CD14-positive monocyte (primary cell): ENCODE measurements at regions not wholly inside any gene's neighbourhood (a gene's known extent, or its start where the extent isn't known, plus 50 kb on each side); places are given as distances from the start of the nearest gene placed in this dataset.

ENCODE experiments used
- DNase-seq, 3 donors: peaks; one replicate each; pipeline ENCODE4 v3.0.0-alpha.2; 2011 to 2022
- H2AFZ ChIP-seq: 2 replicates; pipeline ENCODE4 v1.6.0; 2012; ENCODE audit warnings: mild to moderate bottlenecking, low read depth, low read length, inconsistent platforms; ENCODE audit not compliant: insufficient read depth, poor library complexity, severe bottlenecking
- H3K27ac ChIP-seq, 2 donors: 1 replicate in 1 of 2; 2 replicates in 1 of 2; pipeline ENCODE4 v1.5.1; 2012 to 2013; ENCODE audit warnings: low read length in 2 of 2, control low read depth in 1 of 2, inconsistent platforms in 1 of 2, low read depth in 1 of 2, mild to moderate bottlenecking in 1 of 2
- H3K27me3 ChIP-seq, 2 donors: one replicate each; pipeline versions ENCODE4 v1.6.0 to v1.6.1; 2011 to 2013; ENCODE audit warnings: low read length in 2 of 2; ENCODE audit not compliant: control insufficient read depth in 2 of 2, insufficient read depth in 2 of 2
- H3K36me3 ChIP-seq, 2 donors: replicated peaks in 1 of 2; 1 replicate in 1 of 2; 2 replicates in 1 of 2; pipeline versions ENCODE4 v1.5.1 to v1.6.1; 2012 to 2013; ENCODE audit warnings: low read length in 2 of 2, control low read depth in 1 of 2, inconsistent platforms in 1 of 2, mild to moderate bottlenecking in 1 of 2; ENCODE audit not compliant: insufficient read depth in 2 of 2, control insufficient read depth in 1 of 2
- H3K4me1 ChIP-seq, 2 donors: 1 replicate in 1 of 2; 2 replicates in 1 of 2; pipeline versions ENCODE4 v1.5.1 to v1.6.1; 2012 to 2013; ENCODE audit warnings: low read length in 2 of 2, control low read depth in 1 of 2, inconsistent platforms in 1 of 2, mild to moderate bottlenecking in 1 of 2, moderate library complexity in 1 of 2; ENCODE audit not compliant: insufficient read depth in 2 of 2, control insufficient read depth in 1 of 2
- H3K4me2 ChIP-seq: replicated peaks from 2 replicates; pipeline ENCODE3; 2012; ENCODE audit warnings: low read length, moderate library complexity, mild to moderate bottlenecking; ENCODE audit not compliant: poor library complexity, severe bottlenecking; ENCODE audit errors: extremely low read depth
- H3K4me3 ChIP-seq, 3 experiments: fragments of 200-600 bp in 1 of 3; sonication (generic) in 1 of 3; replicated peaks in 1 of 3; 1 replicate in 2 of 3; 2 replicates in 1 of 3; pipeline ENCODE4 v1.5.1; 2011 to 2013; ENCODE audit warnings: low read length in 3 of 3, mild to moderate bottlenecking in 3 of 3, control low read depth in 2 of 3, low read depth in 2 of 3, inconsistent platforms in 1 of 3, moderate library complexity in 1 of 3
- H3K79me2 ChIP-seq: 2 replicates; pipeline ENCODE4 v1.6.0; 2012; ENCODE audit warnings: mild to moderate bottlenecking, control low read depth, inconsistent platforms, low read length, moderate library complexity; ENCODE audit not compliant: insufficient read depth
- H3K9ac ChIP-seq: 2 replicates; pipeline ENCODE4 v1.6.0; 2017; ENCODE audit warnings: low read length, mild to moderate bottlenecking; ENCODE audit not compliant: insufficient read depth, poor library complexity, severe bottlenecking
- H3K9me3 ChIP-seq, 2 donors: replicated peaks in 1 of 2; 1 replicate in 1 of 2; 2 replicates in 1 of 2; pipeline versions ENCODE4 v1.5.1 to v1.6.1; 2012 to 2013; ENCODE audit warnings: low read length in 2 of 2, control low read depth in 1 of 2; ENCODE audit not compliant: control insufficient read depth in 1 of 2, insufficient read depth in 1 of 2
- H4K20me1 ChIP-seq: 2 replicates; pipeline ENCODE4 v1.6.0; 2012; ENCODE audit warnings: mild to moderate bottlenecking, low read length, control low read depth, moderate library complexity; ENCODE audit not compliant: insufficient read depth
- H3K27ac Mint-ChIP-seq, 7 donors: one replicate each; pipeline ENCODE4 v1.8.0; 2020; ENCODE audit warnings: mild to moderate bottlenecking in 7 of 7, mixed read lengths in 7 of 7, moderate library complexity in 6 of 7, inconsistent platforms in 2 of 7
- H3K27me3 Mint-ChIP-seq, 3 donors: one replicate each; pipeline ENCODE4 v1.8.0; 2021 to 2022; ENCODE audit warnings: low read depth in 3 of 3, mild to moderate bottlenecking in 3 of 3, mixed read lengths in 3 of 3, moderate library complexity in 3 of 3, inconsistent platforms in 1 of 3
- H3K36me3 Mint-ChIP-seq, 2 donors: one replicate each; pipeline ENCODE4 v1.8.0; 2020; ENCODE audit warnings: mixed read lengths in 2 of 2, inconsistent platforms in 1 of 2, mild to moderate bottlenecking in 1 of 2
- H3K4me1 Mint-ChIP-seq: one replicate; pipeline ENCODE4 v1.8.0; 2020; ENCODE audit warnings: mild to moderate bottlenecking, mixed read lengths
- H3K4me3 Mint-ChIP-seq, 2 donors: one replicate each; pipeline ENCODE4 v1.8.0; 2020; ENCODE audit warnings: mild to moderate bottlenecking in 2 of 2, mixed read lengths in 2 of 2, moderate library complexity in 1 of 2
- H3K9me3 Mint-ChIP-seq, 7 donors: one replicate each; pipeline ENCODE4 v1.8.0; 2020 to 2022; ENCODE audit warnings: mixed read lengths in 7 of 7, mild to moderate bottlenecking in 6 of 7, moderate library complexity in 6 of 7, inconsistent platforms in 2 of 7
- CTCF ChIP-seq: fragments of 200-600 bp; IDR thresholded peaks from one replicate; pipeline ENCODE4 v1.8.0; 2022; ENCODE audit warnings: antibody characterized with exemption, mild to moderate bottlenecking
- WGBS: methylation state at CpG from one replicate; pipeline ENCODE4 v1.1.5; 2013; ENCODE audit warnings: missing lambda C conversion rate; ENCODE audit not compliant: insufficient coverage; 5-methylcytosine and 5-hydroxymethylcytosine counted together
- intact Hi-C, 2 donors: fragments of 100-400 bp; cut with micrococcal nuclease; formaldehyde crosslinking; loops; one replicate each; pipeline versions ENCODE4 v1.15.0 to v1.15.1; 2023

DNA sequence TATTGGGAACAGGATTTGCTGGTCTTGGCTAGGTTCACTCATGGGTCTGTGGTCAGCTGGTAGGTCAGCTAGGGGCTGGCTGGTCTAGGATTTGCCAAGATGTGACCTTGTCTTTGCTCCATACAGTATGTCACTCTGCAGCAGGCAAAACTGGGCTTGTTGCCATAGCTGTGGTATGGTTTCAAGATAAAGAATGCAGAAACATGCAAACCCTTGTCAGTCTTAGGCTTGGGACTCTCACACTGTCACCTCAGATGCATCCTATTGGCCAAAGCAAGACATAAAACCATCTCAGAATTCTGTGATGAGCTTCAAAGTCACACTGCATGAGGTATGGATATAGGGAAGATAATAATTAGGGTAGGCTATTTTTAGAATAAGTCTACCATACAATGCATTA lies 66.6 kb upstream of the TBC1D5 start:
- Histone ChIP-seq H3K9ac (no peak overlapping the region), H3K4me1 (no peaks in the 10 kb centered on the region), H3K4me3 (no peak overlapping the region), H3K4me2 (no peak overlapping the region), H4K20me1 (no peaks in the 10 kb centered on the region), H3K27me3 (no peaks in the 10 kb centered on the region), H3K9me3 (no peaks in the 10 kb centered on the region), H3K27ac (no peak overlapping the region), H3K36me3 (no peaks in the 10 kb centered on the region), H2AFZ (no peak overlapping the region), H3K79me2 (no peaks in the 10 kb centered on the region)
- Mint-ChIP-seq H3K36me3 (no peaks in the 10 kb centered on the region), H3K4me3 (no peak overlapping the region), H3K27me3 (no peaks in the 10 kb centered on the region), H3K4me1 (no peaks in the 10 kb centered on the region), H3K27ac (no peak overlapping the region), H3K9me3 (peaks cover 0 to 2% (median 0%) of the 10 kb centered on the region in 7 donors)
- no peak for TF ChIP-seq CTCF
- intact Hi-C loops: no loop called here
- DNase-seq: no peak

DNA sequence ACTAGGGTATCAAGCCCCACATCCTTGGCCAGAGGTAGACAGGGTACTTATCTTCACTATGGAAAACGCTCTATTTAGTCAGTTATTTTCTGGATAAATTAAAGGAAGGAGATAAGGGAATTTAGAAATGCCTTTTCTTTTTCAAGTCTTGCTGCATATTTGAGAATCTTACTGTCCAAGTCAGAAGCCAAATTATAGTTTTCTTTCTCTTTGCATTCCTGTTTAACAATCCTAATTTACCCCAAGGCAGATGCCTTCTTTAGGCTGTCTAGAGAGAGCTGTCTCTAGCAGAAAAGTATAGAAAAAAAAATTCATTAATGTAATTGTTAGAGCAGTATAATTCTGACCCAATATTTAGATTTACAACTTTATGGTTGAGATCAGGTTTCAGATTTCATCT lies 64.4 kb upstream of the TBC1D5 start:
- Histone ChIP-seq H3K4me2 (no peak overlapping the region), H3K27ac (no peak overlapping the region), H3K9me3 (no peaks in the 10 kb centered on the region), H3K79me2 (no peaks in the 10 kb centered on the region), H4K20me1 (no peaks in the 10 kb centered on the region), H3K9ac (no peak overlapping the region), H3K27me3 (no peaks in the 10 kb centered on the region), H3K4me1 (no peaks in the 10 kb centered on the region), H2AFZ (no peak overlapping the region), H3K36me3 (no peaks in the 10 kb centered on the region), H3K4me3 (no peak overlapping the region)
- no peaks in the 10 kb centered on the region for H3K9me3 Mint-ChIP-seq
- H3K36me3 Mint-ChIP-seq: no peaks in the 10 kb centered on the region
- no CpG with 5 or more reads among the region's 1 CpG for WGBS
- H3K4me3 Mint-ChIP-seq: no peak overlapping the region
- intact Hi-C loops: no loop called here
- no peak overlapping the region for H3K27ac Mint-ChIP-seq
- DNase-seq: no peak
- TF ChIP-seq CTCF: no peak
- H3K27me3 Mint-ChIP-seq: peaks cover 0 to 2% (median 0%) of the 10 kb centered on the region in 3 donors
- H3K4me1 Mint-ChIP-seq: peaks cover 4% of the 10 kb centered on the region
